ENCODE measurements at regions not wholly inside any gene's neighbourhood (a gene's known extent, or its start where the extent isn't known, plus 50 kb on each side); places are given as distances from the start of the nearest gene placed in this dataset.

DNA sequence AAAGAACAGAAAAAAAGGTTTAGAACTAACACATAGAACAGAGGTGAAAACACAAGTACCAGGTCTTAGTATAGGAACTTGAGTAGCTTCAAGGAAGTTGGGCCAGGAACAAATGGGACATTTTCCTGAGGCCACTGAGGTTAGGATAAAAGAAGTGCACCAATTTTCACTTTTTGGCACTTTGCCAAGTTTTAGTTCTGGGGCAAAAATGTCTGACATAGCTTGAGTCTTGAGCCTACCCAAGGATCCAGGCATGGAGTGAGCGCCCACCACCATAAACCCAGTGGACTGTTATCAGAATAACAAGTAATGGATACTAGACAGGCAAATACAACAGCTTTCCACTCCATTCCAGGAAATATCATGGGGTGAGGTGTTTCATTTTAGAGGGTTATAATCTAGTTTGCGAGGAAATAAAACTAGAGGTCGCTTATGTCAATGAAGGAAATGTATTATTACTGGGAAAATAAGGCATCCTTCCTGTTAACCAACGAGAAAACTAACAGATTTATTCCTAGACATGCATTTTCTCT is 199.7 kb upstream of the HMGA2 start:
- no peaks in the 10 kb centered on the region for H3K9me3 ChIP-seq (ENCODE audit: low read length)
- no peaks in the 10 kb centered on the region for H3K4me1 ChIP-seq (ENCODE audit: insufficient read depth, low read length, poor library complexity, severe bottlenecking)
- intact Hi-C loops (cut with micrococcal nuclease; ENCODE audit: unreplicated experiment) = no loop called here
- DNase-seq (ENCODE audit: low spot score) = no peak
- BruUV-seq (replicated peaks) = no TSS peak
- no peaks in the 10 kb centered on the region for H4K20me1 ChIP-seq (ENCODE audit: insufficient read depth, low read length)
- H3K4me2 ChIP-seq (ENCODE audit: low read length) = no peak overlapping the region
- no peak overlapping the region for H3K4me3 ChIP-seq (ENCODE audit: low read depth, low read length, poor library complexity, severe bottlenecking)
- H3K27ac ChIP-seq (ENCODE audit: low read depth, low read length, poor library complexity, severe bottlenecking) = no peak overlapping the region
- no peaks in the 10 kb centered on the region for H3K36me3 ChIP-seq (ENCODE audit: insufficient read depth, low read length)
- no peak overlapping the region for H2AFZ ChIP-seq (ENCODE audit: low read length)
- no peak for TF ChIP-seq EZH2phosphoT487 (IDR thresholded peaks at IDR 0.05; ENCODE audit: borderline replicate concordance, low read depth, low read length)
- no peak for TF ChIP-seq CTCF (conservative IDR thresholded peaks at IDR 0.05; ENCODE audit: low read length)
- H3K9me2 ChIP-seq (ENCODE audit: insufficient read depth, low read length) = no peaks in the 10 kb centered on the region
- CTCF ChIA-PET (ENCODE audit: unreplicated experiment) = no interaction called here
- POLR2A ChIA-PET = no interaction called here
- H3K79me2 ChIP-seq (ENCODE audit: insufficient read depth, low read depth, low read length) = no peaks in the 10 kb centered on the region

DNA sequence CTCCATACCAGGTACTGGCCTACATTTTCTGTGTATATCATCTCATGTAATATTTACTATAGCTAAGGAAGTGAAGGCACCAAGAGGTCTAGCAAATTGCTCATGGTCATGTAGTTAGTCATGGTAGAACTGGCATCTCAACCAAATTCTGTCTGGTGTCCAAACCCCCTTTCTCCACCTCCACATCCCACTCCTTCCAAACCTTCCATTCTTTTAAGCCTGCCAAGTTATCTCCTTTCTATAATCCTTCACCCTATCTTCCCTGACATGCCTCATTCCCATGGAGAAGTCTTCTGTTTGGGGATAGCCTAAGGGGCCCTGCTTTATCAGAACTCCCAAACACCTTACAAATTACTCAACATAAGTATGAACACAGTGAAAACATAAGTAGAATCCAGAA is 196.2 kb upstream of the HMGA2 start:
- Histone ChIP-seq H3K27ac (ENCODE audit: low read depth, low read length, poor library complexity, severe bottlenecking) (no peak overlapping the region), H3K9me2 (ENCODE audit: insufficient read depth, low read length) (no peaks in the 10 kb centered on the region), H3K4me2 (ENCODE audit: low read length) (no peak overlapping the region), H3K4me1 (ENCODE audit: insufficient read depth, low read length, poor library complexity, severe bottlenecking) (no peaks in the 10 kb centered on the region), H3K79me2 (ENCODE audit: insufficient read depth, low read depth, low read length) (no peaks in the 10 kb centered on the region), H3K36me3 (ENCODE audit: insufficient read depth, low read length) (no peaks in the 10 kb centered on the region), H2AFZ (ENCODE audit: low read length) (no peak overlapping the region), H3K9me3 (ENCODE audit: low read length) (no peaks in the 10 kb centered on the region), H3K4me3 (ENCODE audit: low read depth, low read length, poor library complexity, severe bottlenecking) (no peak overlapping the region), H4K20me1 (ENCODE audit: insufficient read depth, low read length) (no peaks in the 10 kb centered on the region)
- CTCF ChIA-PET (ENCODE audit: unreplicated experiment) = no interaction called here
- POLR2A ChIA-PET = interaction anchor here (0.5 kb wide), 1 partner anchor 68 kb away, joined by 4 read pairs; no protein-coding TSS in a partner anchor
- TF ChIP-seq CTCF (conservative IDR thresholded peaks at IDR 0.05; ENCODE audit: low read length) (no peak), EZH2phosphoT487 (IDR thresholded peaks at IDR 0.05; ENCODE audit: borderline replicate concordance, low read depth, low read length) (no peak)
- intact Hi-C loops (cut with micrococcal nuclease; ENCODE audit: unreplicated experiment) = no loop called here
- no peak for DNase-seq (ENCODE audit: low spot score)
- BruUV-seq (replicated peaks) = no TSS peak

- no peaks in the 10 kb centered on the region for H3K9me3 ChIP-seq (ENCODE audit: low read length)
- no peaks in the 10 kb centered on the region for H3K36me3 ChIP-seq (ENCODE audit: insufficient read depth, low read length)
- no peaks in the 10 kb centered on the region for H3K4me1 ChIP-seq (ENCODE audit: insufficient read depth, low read length, poor library complexity, severe bottlenecking)
- no peak for DNase-seq (ENCODE audit: low spot score)
- H3K4me3 ChIP-seq (ENCODE audit: low read depth, low read length, poor library complexity, severe bottlenecking) = no peak overlapping the region
- POLR2A ChIA-PET = interaction anchor here (0.7 kb wide), 2 partner anchors 237 to 298 kb away, joined by 3 to 4 read pairs; no protein-coding TSS in a partner anchor
- no peak overlapping the region for H3K4me2 ChIP-seq (ENCODE audit: low read length)
- no peak overlapping the region for H3K27ac ChIP-seq (ENCODE audit: low read depth, low read length, poor library complexity, severe bottlenecking)
- no peaks in the 10 kb centered on the region for H4K20me1 ChIP-seq (ENCODE audit: insufficient read depth, low read length)
- intact Hi-C loops (cut with micrococcal nuclease; ENCODE audit: unreplicated experiment) = no loop called here
- no peaks in the 10 kb centered on the region for H3K79me2 ChIP-seq (ENCODE audit: insufficient read depth, low read depth, low read length)
- CTCF ChIA-PET (ENCODE audit: unreplicated experiment) = no interaction called here
- H3K9me2 ChIP-seq (ENCODE audit: insufficient read depth, low read length) = no peaks in the 10 kb centered on the region
- no TSS peak for BruUV-seq (replicated peaks)
- H2AFZ ChIP-seq (ENCODE audit: low read length) = no peak overlapping the region
- no peak for TF ChIP-seq CTCF (conservative IDR thresholded peaks at IDR 0.05; ENCODE audit: low read length)
- TF ChIP-seq EZH2phosphoT487 (IDR thresholded peaks at IDR 0.05; ENCODE audit: borderline replicate concordance, low read depth, low read length) = no peak
Measured at GRCh38 chr12:65630555-65630954, 193.7 kb upstream of the HMGA2 start.

Data from OCI-LY7 (cell line).